Anterior cingulate cortex (tissue), 58 donors: ENCODE measurements at regions not wholly inside any gene's neighbourhood (a gene's known extent, or its start where the extent isn't known, plus 50 kb on each side); places are given as distances from the start of the nearest gene placed in this dataset.
"Not testable (repeated sequence)": the region's sequence is repeated elsewhere in the genome, so short reads cannot be mapped to it uniquely, and the experiment has no call there.

Experiments
- DNase-seq, 58 donors: peaks; one replicate each; lab custom pipeline; 2025; lab: John Stamatoyannopoulos, UW

GRCh38 chr9:107571148-107571547 lies 81.6 kb upstream of the KLF4 start:
- no peak for DNase-seq

- no peak for DNase-seq
These were observed 79.6 kb upstream of the KLF4 start for GRCh38 chr9:107569174-107569573.

- DNase-seq = not testable (repeated sequence)
These were observed 78.8 kb upstream of the KLF4 start for GRCh38 chr9:107568406-107568805.

- DNase-seq = no peak
These were observed 77.9 kb upstream of the KLF4 start for GRCh38 chr9:107567462-107567861.

GRCh38 chr9:107566611-107567061 lies 77.1 kb upstream of the KLF4 start:
- DNase-seq = no peak

- no peak for DNase-seq
These were observed 73.2 kb upstream of the KLF4 start for GRCh38 chr9:107562798-107563197.

GRCh38 chr9:107559494-107560086 lies 70.0 kb upstream of the KLF4 start:
- no peak for DNase-seq

GRCh38 chr9:107557236-107557990 lies 67.8 kb upstream of the KLF4 start:
- peak in 1 of 58 donors; percentile 33 for DNase-seq

- DNase-seq = no peak
These were observed 65.1 kb upstream of the KLF4 start for GRCh38 chr9:107554636-107555035.

- DNase-seq = peak in 4 of 58 donors; percentile 1 to 31 (median 7)
These were observed 59.0 kb upstream of the KLF4 start for GRCh38 chr9:107548298-107549142.

- DNase-seq = no peak
These were observed 58.3 kb upstream of the KLF4 start for GRCh38 chr9:107547772-107548297.

- no peak for DNase-seq
These were observed 57.7 kb upstream of the KLF4 start for GRCh38 chr9:107547303-107547702.

- no peak for DNase-seq
These were observed 57.3 kb upstream of the KLF4 start for GRCh38 chr9:107546859-107547258.

- no peak for DNase-seq
These were observed 55.5 kb upstream of the KLF4 start for GRCh38 chr9:107545036-107545435.

GRCh38 chr9:107542411-107543157 lies 53.0 kb upstream of the KLF4 start:
- no peak for DNase-seq

GRCh38 chr9:107541523-107541922 lies 52.0 kb upstream of the KLF4 start:
- DNase-seq = no peak

GRCh38 chr9:107540164-107540561 lies 50.6 kb upstream of the KLF4 start:
- no peak for DNase-seq

GRCh38 chr9:107539427-107540163 lies 50.0 kb upstream of the KLF4 start:
- DNase-seq = no peak
